Uterus (tissue), 2 donors: ENCODE measurements at regions not wholly inside any gene's neighbourhood (a gene's known extent, or its start where the extent isn't known, plus 50 kb on each side); places are given as distances from the start of the nearest gene placed in this dataset.

Source experiments
- POLR2A ChIP-seq, 2 donors: fragments of 450-650 bp; IDR thresholded peaks; one replicate each; pipeline ENCODE4 v1.6.1; 2016; ENCODE audit warnings: antibody characterized with exemption in 2 of 2, mild to moderate bottlenecking in 1 of 2, moderate library complexity in 1 of 2
- TF ChIP-seq, protein P1 (sequence below), 4 experiments: fragments of 200-600 bp in 2 of 4; fragments of 450-650 bp in 2 of 4; sonication (generic) in 2 of 4; IDR thresholded peaks; one replicate each; pipeline ENCODE4 v1.5.1; 2016 to 2019; ENCODE audit warnings: antibody characterized with exemption in 4 of 4, mild to moderate bottlenecking in 2 of 4, moderate library complexity in 1 of 4

DNA sequence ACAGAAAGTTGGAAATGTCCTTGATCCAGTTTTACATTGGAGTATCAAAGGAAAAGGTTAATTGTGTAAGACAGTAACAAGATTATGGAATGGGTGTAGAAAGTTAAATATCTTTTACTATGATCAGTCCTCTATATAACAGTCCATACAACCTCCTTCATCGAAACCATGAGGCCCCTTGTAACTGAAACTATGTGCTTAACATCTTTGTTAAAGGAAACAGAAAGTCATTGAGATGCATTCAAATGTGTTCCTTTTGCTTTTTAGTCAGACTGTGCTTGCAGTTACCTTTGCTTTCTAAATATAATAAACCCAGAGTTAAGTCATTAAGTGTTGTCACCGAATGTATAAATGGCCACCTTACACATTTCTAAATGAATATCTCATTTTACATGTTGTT, 1298.5 kb downstream of the ROBO2 start:
- no peak for TF ChIP-seq POLR2A (IDR thresholded peaks at IDR 0.05)
- TF ChIP-seq, protein P1, sequence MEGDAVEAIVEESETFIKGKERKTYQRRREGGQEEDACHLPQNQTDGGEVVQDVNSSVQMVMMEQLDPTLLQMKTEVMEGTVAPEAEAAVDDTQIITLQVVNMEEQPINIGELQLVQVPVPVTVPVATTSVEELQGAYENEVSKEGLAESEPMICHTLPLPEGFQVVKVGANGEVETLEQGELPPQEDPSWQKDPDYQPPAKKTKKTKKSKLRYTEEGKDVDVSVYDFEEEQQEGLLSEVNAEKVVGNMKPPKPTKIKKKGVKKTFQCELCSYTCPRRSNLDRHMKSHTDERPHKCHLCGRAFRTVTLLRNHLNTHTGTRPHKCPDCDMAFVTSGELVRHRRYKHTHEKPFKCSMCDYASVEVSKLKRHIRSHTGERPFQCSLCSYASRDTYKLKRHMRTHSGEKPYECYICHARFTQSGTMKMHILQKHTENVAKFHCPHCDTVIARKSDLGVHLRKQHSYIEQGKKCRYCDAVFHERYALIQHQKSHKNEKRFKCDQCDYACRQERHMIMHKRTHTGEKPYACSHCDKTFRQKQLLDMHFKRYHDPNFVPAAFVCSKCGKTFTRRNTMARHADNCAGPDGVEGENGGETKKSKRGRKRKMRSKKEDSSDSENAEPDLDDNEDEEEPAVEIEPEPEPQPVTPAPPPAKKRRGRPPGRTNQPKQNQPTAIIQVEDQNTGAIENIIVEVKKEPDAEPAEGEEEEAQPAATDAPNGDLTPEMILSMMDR (IDR thresholded peaks at IDR 0.05) = no peak
